ENCODE measurements at regions not wholly inside any gene's neighbourhood (a gene's known extent, or its start where the extent isn't known, plus 50 kb on each side); places are given as distances from the start of the nearest gene placed in this dataset.
"Not testable (repeated sequence)": the region's sequence is repeated elsewhere in the genome, so short reads cannot be mapped to it uniquely, and the experiment has no call there.

DNA sequence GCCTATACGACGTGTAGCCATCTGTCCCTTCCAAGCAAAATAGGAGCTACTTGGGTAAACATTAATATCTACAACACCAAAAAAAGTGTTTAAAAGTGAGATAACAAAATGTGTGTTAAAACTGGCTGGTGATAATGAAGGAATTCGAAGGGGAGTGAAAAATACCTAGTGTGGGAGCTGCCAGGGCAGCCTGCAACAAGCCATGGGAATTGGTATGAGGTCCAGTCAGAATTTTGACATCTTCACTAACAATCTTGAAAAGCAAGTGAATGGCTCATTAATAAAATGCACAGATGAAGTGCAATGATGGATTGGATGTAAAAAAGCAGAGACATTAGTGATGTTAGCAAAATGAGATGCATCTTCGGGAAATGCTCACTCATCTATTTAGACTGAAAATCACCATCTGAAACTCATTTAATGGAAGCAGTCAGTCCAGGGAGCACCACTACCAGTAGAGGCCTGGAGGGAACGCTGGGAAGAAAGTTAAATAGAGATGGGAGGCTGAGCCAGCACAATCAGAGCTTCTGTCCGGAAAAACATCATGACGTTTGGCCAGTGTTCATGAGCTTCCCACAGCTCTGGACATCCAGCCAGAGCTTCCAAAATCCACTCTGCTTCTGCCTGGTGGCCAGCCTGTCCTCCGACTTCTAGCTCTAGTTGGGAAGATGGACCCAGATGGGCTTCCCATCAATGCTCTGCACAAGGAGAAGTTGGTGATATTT lies 405.0 kb upstream of the TMTC1 start:
- DNase-seq, result no peak
- Mint-ChIP-seq H3K27me3 (no peaks in the 10 kb centered on the region), H3K4me1 (no peaks in the 10 kb centered on the region), H3K4me3 (no peak overlapping the region), H3K27ac (no peak overlapping the region), H3K9me3 (ENCODE audit: low read depth) (no peaks in the 10 kb centered on the region), H3K36me3 (no peaks in the 10 kb centered on the region)
- no peak for ATAC-seq
- CTCF ChIA-PET, result no interaction called here

- H3K9me3 Mint-ChIP-seq (ENCODE audit: low read depth), result no peaks in the 10 kb centered on the region
- H3K27ac Mint-ChIP-seq, result no peak overlapping the region
- no peaks in the 10 kb centered on the region for H3K27me3 Mint-ChIP-seq
- ATAC-seq (no peak), DNase-seq (no peak)
- no peak overlapping the region for H3K4me3 Mint-ChIP-seq
- CTCF ChIA-PET, result no interaction called here
- H3K36me3 Mint-ChIP-seq, result no peaks in the 10 kb centered on the region
- H3K4me1 Mint-ChIP-seq, result no peaks in the 10 kb centered on the region
Observed at GRCh38 chr12:30187426-30187825, 403.7 kb upstream of the TMTC1 start.

DNA sequence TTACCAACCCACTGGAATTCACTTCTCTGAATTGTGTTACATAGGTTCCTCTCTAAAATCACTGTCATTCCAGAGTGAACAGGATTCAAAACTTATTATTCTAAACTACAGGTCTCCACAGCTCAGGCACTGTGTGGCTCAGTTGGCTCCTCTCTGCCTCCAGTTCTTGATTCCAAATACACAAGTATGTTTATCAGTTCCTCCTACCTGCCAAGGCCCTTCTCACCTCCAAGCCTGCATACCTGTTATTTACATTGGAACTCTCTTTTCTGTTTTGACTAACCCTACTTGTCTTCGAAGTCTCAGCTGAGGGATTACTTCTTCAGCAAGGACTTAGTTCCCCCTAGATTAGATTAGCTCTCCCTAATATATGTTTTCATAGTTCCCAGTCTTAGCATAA lies 397.6 kb upstream of the TMTC1 start:
- no peaks in the 10 kb centered on the region for H3K27me3 Mint-ChIP-seq
- H3K4me1 Mint-ChIP-seq, result no peaks in the 10 kb centered on the region
- no peak for ATAC-seq
- H3K36me3 Mint-ChIP-seq, result no peaks in the 10 kb centered on the region
- no peak overlapping the region for H3K27ac Mint-ChIP-seq
- DNase-seq, result no peak
- H3K4me3 Mint-ChIP-seq, result no peak overlapping the region
- CTCF ChIA-PET, result no interaction called here
- no peaks in the 10 kb centered on the region for H3K9me3 Mint-ChIP-seq (ENCODE audit: low read depth)

- Mint-ChIP-seq H3K27me3 (no peaks in the 10 kb centered on the region), H3K4me1 (no peaks in the 10 kb centered on the region), H3K9me3 (ENCODE audit: low read depth) (no peaks in the 10 kb centered on the region), H3K36me3 (no peaks in the 10 kb centered on the region), H3K4me3 (no peak overlapping the region), H3K27ac (no peak overlapping the region)
- no peak for ATAC-seq
- no peak for DNase-seq
- CTCF ChIA-PET, result no interaction called here
Observed at GRCh38 chr12:30180602-30181001, 396.9 kb upstream of the TMTC1 start.

GRCh38 chr12:30178916-30179315 lies 395.2 kb upstream of the TMTC1 start:
- CTCF ChIA-PET, result no interaction called here
- Mint-ChIP-seq H3K27me3 (no peaks in the 10 kb centered on the region), H3K27ac (no peak overlapping the region)

GRCh38 chr12:30169839-30170591 lies 386.3 kb upstream of the TMTC1 start:
- H3K9me3 Mint-ChIP-seq (ENCODE audit: low read depth), result no peaks in the 10 kb centered on the region
- no peak for ATAC-seq
- no peak for DNase-seq
- no peak overlapping the region for H3K4me3 Mint-ChIP-seq
- no peaks in the 10 kb centered on the region for H3K4me1 Mint-ChIP-seq
- H3K36me3 Mint-ChIP-seq, result no peaks in the 10 kb centered on the region
- CTCF ChIA-PET, result no interaction called here
- no peak overlapping the region for H3K27ac Mint-ChIP-seq
- H3K27me3 Mint-ChIP-seq, result peaks cover 17% of the 10 kb centered on the region

More at GRCh38 chr12:30178916-30179315, 395.2 kb upstream of the TMTC1 start:
- Mint-ChIP-seq H3K4me1 (no peaks in the 10 kb centered on the region), H3K36me3 (no peaks in the 10 kb centered on the region), H3K9me3 (ENCODE audit: low read depth) (no peaks in the 10 kb centered on the region), H3K4me3 (no peak overlapping the region)
- no peak for ATAC-seq
- no peak for DNase-seq

GRCh38 chr12:30166006-30166795 lies 382.5 kb upstream of the TMTC1 start:
- no peak overlapping the region for H3K4me3 Mint-ChIP-seq
- DNase-seq (no peak), ATAC-seq (no peak)
- CTCF ChIA-PET, result no interaction called here
- no peak overlapping the region for H3K27ac Mint-ChIP-seq
- H3K4me1 Mint-ChIP-seq, result no peaks in the 10 kb centered on the region
- no peaks in the 10 kb centered on the region for H3K36me3 Mint-ChIP-seq
- H3K27me3 Mint-ChIP-seq, result peaks cover 16% of the 10 kb centered on the region
- no peaks in the 10 kb centered on the region for H3K9me3 Mint-ChIP-seq (ENCODE audit: low read depth)

GRCh38 chr12:30164382-30165318 lies 380.9 kb upstream of the TMTC1 start:
- H3K4me1 Mint-ChIP-seq, result no peaks in the 10 kb centered on the region
- H3K27ac Mint-ChIP-seq, result no peak overlapping the region
- CTCF ChIA-PET, result no interaction called here
- ATAC-seq (no peak), DNase-seq (no peak)
- H3K4me3 Mint-ChIP-seq, result no peak overlapping the region
- H3K36me3 Mint-ChIP-seq, result no peaks in the 10 kb centered on the region
- H3K9me3 Mint-ChIP-seq (ENCODE audit: low read depth), result no peaks in the 10 kb centered on the region
- H3K27me3 Mint-ChIP-seq, result peaks cover 3% of the 10 kb centered on the region

- DNase-seq; H3K4me1 Mint-ChIP-seq; H3K4me3 Mint-ChIP-seq; H3K27me3 Mint-ChIP-seq; CTCF ChIA-PET; H3K27ac Mint-ChIP-seq; H3K9me3 Mint-ChIP-seq (ENCODE audit: low read depth); H3K36me3 Mint-ChIP-seq; ATAC-seq: not testable (repeated sequence)
Observed at GRCh38 chr12:30156833-30157232, 373.1 kb upstream of the TMTC1 start.

DNA sequence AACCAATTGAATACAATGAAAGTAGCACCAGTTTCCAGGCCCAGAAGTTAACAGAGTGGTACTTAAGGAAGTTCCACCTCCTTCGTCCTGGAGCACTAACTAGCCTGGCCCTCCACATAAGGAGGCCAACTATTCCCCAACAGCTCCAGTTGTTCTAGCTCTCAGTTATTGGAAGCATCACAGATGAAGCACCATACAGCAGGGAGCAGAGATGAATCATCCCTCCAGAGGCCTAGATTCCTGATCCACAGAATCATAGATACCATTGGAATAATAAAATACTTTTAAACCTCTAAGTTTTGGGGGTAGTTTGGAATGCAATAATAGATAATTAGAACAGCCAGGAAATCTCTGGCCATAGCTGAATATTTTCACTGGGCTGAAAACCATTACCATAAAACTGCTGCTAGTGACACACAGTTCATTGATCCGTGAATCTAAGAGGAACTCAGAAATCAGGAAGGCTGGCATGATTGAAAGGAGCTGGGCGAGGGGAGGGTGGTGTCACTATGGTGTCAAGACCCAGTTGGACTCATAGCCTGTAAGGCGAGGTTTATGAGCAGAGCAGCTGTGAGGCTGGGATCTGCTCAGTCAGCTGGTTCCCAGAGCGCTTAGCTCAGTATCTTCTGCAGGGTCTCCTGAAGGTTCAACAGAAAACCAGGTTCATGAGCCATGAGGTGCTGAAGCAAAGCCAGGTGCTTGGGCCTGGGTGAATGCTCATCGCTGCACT lies 371.4 kb upstream of the TMTC1 start:
- H3K4me3 Mint-ChIP-seq, result no peak overlapping the region
- peaks cover 9% of the 10 kb centered on the region for H3K9me3 Mint-ChIP-seq (ENCODE audit: low read depth)
- CTCF ChIA-PET, result no interaction called here
- no peak for DNase-seq
- H3K4me1 Mint-ChIP-seq, result no peaks in the 10 kb centered on the region
- H3K27me3 Mint-ChIP-seq, result no peaks in the 10 kb centered on the region
- no peak overlapping the region for H3K27ac Mint-ChIP-seq
- no peaks in the 10 kb centered on the region for H3K36me3 Mint-ChIP-seq
- ATAC-seq, result no peak

DNA sequence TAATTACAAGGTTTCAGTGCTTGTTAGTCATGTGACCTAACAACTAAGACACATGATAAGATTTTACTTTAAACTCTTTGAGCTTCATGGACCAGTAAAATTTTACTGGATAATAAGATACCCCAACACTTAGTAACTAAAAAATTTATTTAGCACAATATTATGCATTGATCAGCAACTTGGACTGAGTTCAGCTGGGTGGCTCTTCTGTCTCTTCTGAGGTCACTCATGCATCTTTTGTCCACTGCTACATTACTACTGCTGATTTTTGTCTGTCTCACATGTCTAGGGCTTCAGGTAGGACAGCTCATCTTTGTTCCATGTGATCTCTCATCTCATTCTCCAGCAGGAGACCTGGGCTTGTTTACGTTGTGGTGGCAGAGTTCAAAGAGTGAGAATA lies 370.2 kb upstream of the TMTC1 start:
- H3K27ac Mint-ChIP-seq, result no peak overlapping the region
- no peaks in the 10 kb centered on the region for H3K4me1 Mint-ChIP-seq
- no peak overlapping the region for H3K4me3 Mint-ChIP-seq
- no peak for DNase-seq
- H3K36me3 Mint-ChIP-seq, result no peaks in the 10 kb centered on the region
- ATAC-seq, result no peak
- H3K27me3 Mint-ChIP-seq, result no peaks in the 10 kb centered on the region
- CTCF ChIA-PET, result no interaction called here
- H3K9me3 Mint-ChIP-seq (ENCODE audit: low read depth), result peaks cover 12% of the 10 kb centered on the region

- ATAC-seq (no peak), DNase-seq (no peak)
- Mint-ChIP-seq H3K36me3 (no peaks in the 10 kb centered on the region), H3K4me3 (no peak overlapping the region), H3K27me3 (no peaks in the 10 kb centered on the region), H3K27ac (no peak overlapping the region), H3K9me3 (ENCODE audit: low read depth) (peaks cover 12% of the 10 kb centered on the region), H3K4me1 (no peaks in the 10 kb centered on the region)
- CTCF ChIA-PET, result no interaction called here
Observed at GRCh38 chr12:30152705-30153104, 369.0 kb upstream of the TMTC1 start.

DNA sequence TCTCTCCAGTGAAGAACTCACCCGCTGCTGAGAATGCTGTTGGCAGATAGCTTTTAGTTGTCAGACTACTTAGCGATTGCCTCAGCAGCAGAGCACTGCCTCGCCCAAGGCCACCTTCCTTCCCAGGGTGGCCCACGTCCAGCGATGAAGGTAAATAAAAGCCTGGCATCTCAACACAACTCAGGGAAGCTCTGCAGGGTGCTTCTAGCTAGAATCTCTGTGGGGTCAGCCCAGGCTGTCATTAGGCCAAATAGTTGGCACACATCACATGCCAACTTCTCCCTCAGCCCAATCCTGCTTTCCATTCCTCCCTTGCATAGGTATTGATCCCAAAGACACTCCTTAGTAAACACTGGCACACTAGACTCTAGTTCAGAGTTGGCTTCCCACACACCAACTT lies 368.1 kb upstream of the TMTC1 start:
- H3K27ac Mint-ChIP-seq, result no peak overlapping the region
- no peak overlapping the region for H3K4me3 Mint-ChIP-seq
- H3K9me3 Mint-ChIP-seq (ENCODE audit: low read depth), result peaks cover 12% of the 10 kb centered on the region
- ATAC-seq (no peak), DNase-seq (no peak)
- H3K27me3 Mint-ChIP-seq, result no peaks in the 10 kb centered on the region
- H3K36me3 Mint-ChIP-seq, result no peaks in the 10 kb centered on the region
- H3K4me1 Mint-ChIP-seq, result no peaks in the 10 kb centered on the region
- CTCF ChIA-PET, result no interaction called here
